Endodermal cell (in vitro differentiated cells): ENCODE measurements at regions not wholly inside any gene's neighbourhood (a gene's known extent, or its start where the extent isn't known, plus 50 kb on each side); places are given as distances from the start of the nearest gene placed in this dataset.

Experiments used
- DNase-seq: peaks from one replicate; pipeline ENCODE4 v3.0.0-alpha.2; 2017
- H3K27ac ChIP-seq: 2 replicates; pipeline ENCODE4 v1.5.1; 2013; ENCODE audit warnings: mild to moderate bottlenecking, low read depth, low read length, moderate library complexity
- H3K27me3 ChIP-seq: 2 replicates; pipeline ENCODE4 v1.6.1; 2013; ENCODE audit warnings: mild to moderate bottlenecking, low read length, moderate library complexity; ENCODE audit not compliant: insufficient read depth, control insufficient read depth, poor library complexity, severe bottlenecking
- H3K36me3 ChIP-seq: 2 replicates; pipeline ENCODE4 v1.7.0; 2013; ENCODE audit warnings: mild to moderate bottlenecking, low read length, moderate library complexity; ENCODE audit not compliant: control insufficient read depth, insufficient read depth
- H3K4me1 ChIP-seq: one replicate; pipeline ENCODE4 v1.7.0; 2013; ENCODE audit warnings: low read length; ENCODE audit not compliant: control insufficient read depth, insufficient read depth
- H3K4me3 ChIP-seq: 2 replicates; pipeline ENCODE4 v1.5.1; 2013; ENCODE audit warnings: mild to moderate bottlenecking, low read length, moderate library complexity
- H3K9ac ChIP-seq: 2 replicates; pipeline ENCODE4 v1.6.1; 2013; ENCODE audit warnings: mild to moderate bottlenecking, low read length, moderate library complexity; ENCODE audit not compliant: poor library complexity, severe bottlenecking; ENCODE audit errors: extremely low read depth
- H3K9me3 ChIP-seq: 2 replicates; pipeline ENCODE4 v1.6.1; 2013; ENCODE audit warnings: mild to moderate bottlenecking, low read length, moderate library complexity; ENCODE audit not compliant: control insufficient read depth
- H3K27ac Mint-ChIP-seq: 2 replicates; pipeline ENCODE4 v1.8.0; 2020; ENCODE audit warnings: mixed read lengths
- H3K27me3 Mint-ChIP-seq: 2 replicates; pipeline ENCODE4 v1.8.0; 2021; ENCODE audit warnings: mild to moderate bottlenecking, mixed read lengths; ENCODE audit not compliant: insufficient read depth
- H3K36me3 Mint-ChIP-seq: 2 replicates; pipeline ENCODE4 v1.8.0; 2020; ENCODE audit warnings: low read depth, mixed read lengths
- H3K4me1 Mint-ChIP-seq: 2 replicates; pipeline ENCODE4 v1.8.0; 2020; ENCODE audit warnings: mixed read lengths
- H3K4me3 Mint-ChIP-seq: 2 replicates; pipeline ENCODE4 v1.8.0; 2020; ENCODE audit warnings: mild to moderate bottlenecking, moderate library complexity, mixed read lengths
- H3K9me3 Mint-ChIP-seq: 2 replicates; pipeline ENCODE4 v1.8.0; 2020; ENCODE audit warnings: mild to moderate bottlenecking, mixed read lengths
- WGBS, 2 experiments: methylation state at CpG; one replicate each; pipeline versions ENCODE4 v1.1.5 to v1.1.7; 2013; ENCODE audit warnings: missing lambda C conversion rate in 2 of 2, mixed read lengths in 1 of 2; ENCODE audit not compliant: insufficient coverage in 1 of 2, insufficient read length in 1 of 2; 5-methylcytosine and 5-hydroxymethylcytosine counted together
- TF ChIP-seq, protein P1 (sequence below): fragments of 200-600 bp; sonication (generic); conservative IDR thresholded peaks from 2 replicates; pipeline ENCODE4 v1.5.0; 2021; ENCODE audit warnings: antibody characterized with exemption, mild to moderate bottlenecking

DNA sequence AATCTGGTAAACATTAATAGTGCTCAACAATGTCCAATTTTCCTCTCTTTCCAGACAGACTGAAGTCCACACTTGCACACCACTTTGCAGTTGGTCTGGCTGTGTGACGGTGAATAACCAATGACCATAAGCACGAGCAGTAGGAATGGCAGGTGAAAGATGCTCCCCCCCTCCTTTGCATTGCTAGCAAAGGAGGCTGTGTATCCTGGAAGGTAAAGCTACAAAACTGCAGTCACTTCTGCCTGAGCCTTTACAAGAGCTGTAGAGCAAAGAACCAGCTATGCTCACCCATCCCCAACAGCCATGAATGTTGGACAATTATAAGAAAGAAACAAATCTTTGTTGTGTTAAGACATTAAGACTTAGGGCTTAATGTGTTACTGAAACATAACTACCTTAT is 178.0 kb downstream of the IPMK start:
- no peaks in the 10 kb centered on the region for H3K4me1 ChIP-seq
- no peaks in the 10 kb centered on the region for H3K36me3 ChIP-seq
- no peaks in the 10 kb centered on the region for H3K36me3 Mint-ChIP-seq
- no peaks in the 10 kb centered on the region for H3K9me3 ChIP-seq
- no peak for DNase-seq
- no peaks in the 10 kb centered on the region for H3K27me3 ChIP-seq
- WGBS, 2 experiments = 74% methylated on average over 2 of the region's 2 CpGs; no CpG with 5 or more reads in 1 of the 2 experiments
- no peak overlapping the region for H3K4me3 ChIP-seq
- no peaks in the 10 kb centered on the region for H3K27me3 Mint-ChIP-seq
- no peak overlapping the region for H3K9ac ChIP-seq
- H3K27ac Mint-ChIP-seq = no peak overlapping the region
- H3K9me3 Mint-ChIP-seq = peaks cover 9% of the 10 kb centered on the region
- TF ChIP-seq, protein P1, sequence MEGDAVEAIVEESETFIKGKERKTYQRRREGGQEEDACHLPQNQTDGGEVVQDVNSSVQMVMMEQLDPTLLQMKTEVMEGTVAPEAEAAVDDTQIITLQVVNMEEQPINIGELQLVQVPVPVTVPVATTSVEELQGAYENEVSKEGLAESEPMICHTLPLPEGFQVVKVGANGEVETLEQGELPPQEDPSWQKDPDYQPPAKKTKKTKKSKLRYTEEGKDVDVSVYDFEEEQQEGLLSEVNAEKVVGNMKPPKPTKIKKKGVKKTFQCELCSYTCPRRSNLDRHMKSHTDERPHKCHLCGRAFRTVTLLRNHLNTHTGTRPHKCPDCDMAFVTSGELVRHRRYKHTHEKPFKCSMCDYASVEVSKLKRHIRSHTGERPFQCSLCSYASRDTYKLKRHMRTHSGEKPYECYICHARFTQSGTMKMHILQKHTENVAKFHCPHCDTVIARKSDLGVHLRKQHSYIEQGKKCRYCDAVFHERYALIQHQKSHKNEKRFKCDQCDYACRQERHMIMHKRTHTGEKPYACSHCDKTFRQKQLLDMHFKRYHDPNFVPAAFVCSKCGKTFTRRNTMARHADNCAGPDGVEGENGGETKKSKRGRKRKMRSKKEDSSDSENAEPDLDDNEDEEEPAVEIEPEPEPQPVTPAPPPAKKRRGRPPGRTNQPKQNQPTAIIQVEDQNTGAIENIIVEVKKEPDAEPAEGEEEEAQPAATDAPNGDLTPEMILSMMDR = no peak
- H3K4me1 Mint-ChIP-seq = peaks cover 1% of the 10 kb centered on the region
- H3K27ac ChIP-seq = no peak overlapping the region
- H3K4me3 Mint-ChIP-seq = no peak overlapping the region

DNA sequence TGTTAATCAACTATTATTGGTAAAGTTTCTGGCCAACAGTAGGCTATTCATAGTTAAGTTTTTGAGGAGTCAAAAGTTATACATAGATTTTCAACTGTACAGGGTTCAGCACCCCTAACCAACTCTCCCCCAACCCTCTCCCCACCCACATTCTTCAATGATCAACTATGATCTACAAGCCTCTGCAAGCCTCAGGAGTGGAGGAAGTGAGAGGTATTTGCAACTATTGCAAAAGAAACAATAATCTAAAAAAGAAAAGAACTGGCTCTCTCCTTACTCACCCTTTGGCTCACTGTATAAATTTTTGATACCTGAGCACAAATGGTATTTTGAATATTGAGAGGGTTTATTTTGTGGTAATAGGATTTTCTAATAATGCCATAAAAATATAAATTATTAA is 179.8 kb downstream of the IPMK start:
- peaks cover 1% of the 10 kb centered on the region for H3K4me1 Mint-ChIP-seq
- Histone ChIP-seq H3K9me3 (no peaks in the 10 kb centered on the region), H3K9ac (no peak overlapping the region), H3K4me3 (no peak overlapping the region), H3K36me3 (no peaks in the 10 kb centered on the region), H3K27ac (no peak overlapping the region), H3K4me1 (no peaks in the 10 kb centered on the region), H3K27me3 (no peaks in the 10 kb centered on the region)
- no peak for DNase-seq
- H3K4me3 Mint-ChIP-seq = no peak overlapping the region
- peaks cover 3% of the 10 kb centered on the region for H3K9me3 Mint-ChIP-seq
- TF ChIP-seq, protein P1 = no peak
- H3K27ac Mint-ChIP-seq = no peak overlapping the region
- no peaks in the 10 kb centered on the region for H3K27me3 Mint-ChIP-seq
- H3K36me3 Mint-ChIP-seq = no peaks in the 10 kb centered on the region

DNA sequence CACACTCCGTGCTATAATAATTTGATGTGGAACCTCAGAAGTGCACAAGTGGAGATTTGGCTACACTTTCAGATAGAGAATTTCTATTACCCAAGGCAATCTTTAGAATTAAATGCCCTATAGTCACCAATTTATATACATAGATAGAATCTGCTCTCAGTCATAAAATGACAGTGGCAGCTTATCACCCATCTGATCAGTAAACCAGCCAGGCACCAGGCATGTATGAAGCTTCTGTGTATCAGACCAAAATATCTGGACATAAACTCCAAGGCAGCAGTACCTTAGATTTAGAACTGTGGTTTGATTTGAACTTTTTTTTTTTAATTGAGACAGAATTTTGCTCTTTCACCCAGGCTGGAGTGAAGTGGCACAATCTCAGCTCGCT is 180.9 kb downstream of the IPMK start:
- no peak overlapping the region for H3K27ac Mint-ChIP-seq
- Histone ChIP-seq H3K4me3 (no peak overlapping the region), H3K36me3 (no peaks in the 10 kb centered on the region), H3K4me1 (no peaks in the 10 kb centered on the region), H3K9ac (no peak overlapping the region), H3K27ac (no peak overlapping the region), H3K9me3 (no peaks in the 10 kb centered on the region), H3K27me3 (no peaks in the 10 kb centered on the region)
- H3K4me1 Mint-ChIP-seq = peaks cover 1% of the 10 kb centered on the region
- TF ChIP-seq, protein P1 = no peak
- H3K9me3 Mint-ChIP-seq = no peaks in the 10 kb centered on the region
- 85 to 100% methylated on average over 1 to 2 of the region's 2 CpGs for WGBS, 2 experiments
- H3K36me3 Mint-ChIP-seq = no peaks in the 10 kb centered on the region
- no peak overlapping the region for H3K4me3 Mint-ChIP-seq
- DNase-seq = no peak
- H3K27me3 Mint-ChIP-seq = no peaks in the 10 kb centered on the region
